Peyer's patch (tissue), 4 donors: ENCODE measurements at regions not wholly inside any gene's neighbourhood (a gene's known extent, or its start where the extent isn't known, plus 50 kb on each side); places are given as distances from the start of the nearest gene placed in this dataset.

Experiments
- DNase-seq, 3 donors: peaks; one replicate each; pipeline ENCODE4 v3.0.0-alpha.2; 2017 to 2019
- H3K27ac ChIP-seq, 4 donors: fragments of 200-600 bp; sonication (generic); one replicate each; pipeline ENCODE4 v1.5.1; 2016 to 2019
- H3K27me3 ChIP-seq, 2 donors: fragments of 200-600 bp; sonication (generic); one replicate each; pipeline ENCODE4 v1.5.1; 2019
- H3K36me3 ChIP-seq, 3 donors: fragments of 200-600 bp; sonication (generic); one replicate each; pipeline ENCODE4 v1.5.1; 2016 to 2019
- H3K4me1 ChIP-seq, 4 donors: fragments of 200-600 bp; sonication (generic); one replicate each; pipeline ENCODE4 v1.5.1; 2016 to 2019
- H3K4me3 ChIP-seq, 4 donors: fragments of 200-600 bp; sonication (generic); 1 replicate in 3 of 4; 2 replicates in 1 of 4; pipeline ENCODE4 v1.5.1; 2016 to 2019; ENCODE audit warnings: mild to moderate bottlenecking in 1 of 4
- H3K9me3 ChIP-seq, 4 donors: fragments of 200-600 bp; sonication (generic); one replicate each; pipeline ENCODE4 v1.5.1; 2016 to 2019; ENCODE audit warnings: mild to moderate bottlenecking in 1 of 4
- POLR2A ChIP-seq, 2 donors: fragments of 450-650 bp; IDR thresholded peaks; one replicate each; pipeline ENCODE4 v1.5.1; 2017; ENCODE audit warnings: antibody characterized with exemption in 2 of 2, mild to moderate bottlenecking in 2 of 2, moderate library complexity in 2 of 2
- TF ChIP-seq, protein P1 (sequence below), 6 experiments: fragments of 450-650 bp in 4 of 6; fragments of 200-600 bp in 2 of 6; sonication (generic) in 1 of 6; IDR thresholded peaks; one replicate each; pipeline ENCODE4 v1.5.1; 2017 to 2019; ENCODE audit warnings: antibody characterized with exemption in 6 of 6, mild to moderate bottlenecking in 3 of 6, moderate library complexity in 1 of 6

DNA sequence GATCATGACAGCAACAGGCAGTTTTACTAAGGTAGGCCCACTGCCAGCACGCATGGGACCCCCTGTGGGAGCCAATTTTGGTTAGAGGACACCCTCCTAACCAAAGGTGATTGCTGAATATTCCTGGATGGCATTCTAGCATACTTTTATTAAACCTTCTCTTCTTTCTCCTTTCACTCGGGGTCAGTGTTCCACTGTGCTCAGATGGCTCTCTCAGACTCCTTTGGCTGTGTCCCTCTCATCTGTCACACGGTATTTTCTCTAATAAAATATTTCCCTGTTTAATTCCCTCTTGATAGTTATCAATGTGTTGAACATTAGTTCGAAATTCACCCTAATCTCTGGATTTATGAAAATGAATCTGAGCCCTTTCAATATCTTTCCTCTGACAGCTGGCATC, 1315.3 kb downstream of the FSTL5 start:
- Histone ChIP-seq H3K27ac (no peak overlapping the region), H3K27me3 (no peaks in the 10 kb centered on the region), H3K36me3 (no peaks in the 10 kb centered on the region), H3K9me3 (no peaks in the 10 kb centered on the region), H3K4me1 (no peaks in the 10 kb centered on the region), H3K4me3 (no peak overlapping the region)
- no peak for DNase-seq
- no peak for TF ChIP-seq POLR2A (IDR thresholded peaks at IDR 0.05)
- TF ChIP-seq, protein P1, sequence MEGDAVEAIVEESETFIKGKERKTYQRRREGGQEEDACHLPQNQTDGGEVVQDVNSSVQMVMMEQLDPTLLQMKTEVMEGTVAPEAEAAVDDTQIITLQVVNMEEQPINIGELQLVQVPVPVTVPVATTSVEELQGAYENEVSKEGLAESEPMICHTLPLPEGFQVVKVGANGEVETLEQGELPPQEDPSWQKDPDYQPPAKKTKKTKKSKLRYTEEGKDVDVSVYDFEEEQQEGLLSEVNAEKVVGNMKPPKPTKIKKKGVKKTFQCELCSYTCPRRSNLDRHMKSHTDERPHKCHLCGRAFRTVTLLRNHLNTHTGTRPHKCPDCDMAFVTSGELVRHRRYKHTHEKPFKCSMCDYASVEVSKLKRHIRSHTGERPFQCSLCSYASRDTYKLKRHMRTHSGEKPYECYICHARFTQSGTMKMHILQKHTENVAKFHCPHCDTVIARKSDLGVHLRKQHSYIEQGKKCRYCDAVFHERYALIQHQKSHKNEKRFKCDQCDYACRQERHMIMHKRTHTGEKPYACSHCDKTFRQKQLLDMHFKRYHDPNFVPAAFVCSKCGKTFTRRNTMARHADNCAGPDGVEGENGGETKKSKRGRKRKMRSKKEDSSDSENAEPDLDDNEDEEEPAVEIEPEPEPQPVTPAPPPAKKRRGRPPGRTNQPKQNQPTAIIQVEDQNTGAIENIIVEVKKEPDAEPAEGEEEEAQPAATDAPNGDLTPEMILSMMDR (IDR thresholded peaks at IDR 0.05): no peak

DNA sequence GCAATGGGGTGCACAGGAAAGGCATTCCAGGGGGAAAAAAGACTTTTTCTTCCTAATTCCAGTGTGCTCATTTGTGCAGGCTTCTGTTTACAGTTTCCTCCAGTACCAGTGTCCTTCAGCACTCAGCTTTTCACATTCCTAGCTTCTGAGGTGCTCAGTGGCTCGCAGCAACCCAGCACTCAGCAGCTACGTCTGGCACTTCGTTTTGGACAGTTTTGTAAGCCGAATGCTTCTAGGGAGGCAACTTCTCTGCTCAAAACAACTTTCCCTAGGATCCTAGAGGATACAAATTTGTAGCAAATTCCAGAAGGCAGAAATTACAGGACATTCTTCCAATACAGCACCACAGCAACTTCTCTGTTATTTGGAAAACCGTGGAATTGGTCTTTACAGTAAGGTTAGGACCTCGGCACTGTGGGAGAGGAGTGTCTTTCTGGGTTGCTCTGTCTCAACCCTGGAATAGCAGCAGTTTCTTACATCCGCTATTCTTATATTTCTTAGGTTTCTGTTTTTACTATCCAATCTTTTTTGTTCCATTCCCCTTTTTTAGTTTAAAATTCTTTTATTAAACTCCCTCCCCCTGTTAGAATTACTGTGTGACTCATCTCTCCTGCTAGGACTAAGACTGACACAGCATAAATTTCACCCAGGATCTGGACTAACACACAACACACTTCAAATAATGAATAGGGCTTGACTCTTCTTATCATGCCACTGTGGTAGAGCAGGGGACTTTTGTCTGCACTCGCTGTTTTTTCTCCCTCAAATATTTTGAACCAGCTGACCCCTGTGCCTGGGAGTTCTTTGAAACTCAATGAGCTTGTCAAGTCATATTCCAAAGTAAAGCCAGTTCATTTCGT, 1314.7 kb downstream of the FSTL5 start:
- DNase-seq: no peak
- TF ChIP-seq POLR2A (IDR thresholded peaks at IDR 0.05): no peak
- H3K27ac ChIP-seq: no peak overlapping the region
- H3K9me3 ChIP-seq: no peaks in the 10 kb centered on the region
- H3K4me3 ChIP-seq: no peak overlapping the region
- H3K27me3 ChIP-seq: no peaks in the 10 kb centered on the region
- H3K36me3 ChIP-seq: no peaks in the 10 kb centered on the region
- H3K4me1 ChIP-seq: no peaks in the 10 kb centered on the region

DNA sequence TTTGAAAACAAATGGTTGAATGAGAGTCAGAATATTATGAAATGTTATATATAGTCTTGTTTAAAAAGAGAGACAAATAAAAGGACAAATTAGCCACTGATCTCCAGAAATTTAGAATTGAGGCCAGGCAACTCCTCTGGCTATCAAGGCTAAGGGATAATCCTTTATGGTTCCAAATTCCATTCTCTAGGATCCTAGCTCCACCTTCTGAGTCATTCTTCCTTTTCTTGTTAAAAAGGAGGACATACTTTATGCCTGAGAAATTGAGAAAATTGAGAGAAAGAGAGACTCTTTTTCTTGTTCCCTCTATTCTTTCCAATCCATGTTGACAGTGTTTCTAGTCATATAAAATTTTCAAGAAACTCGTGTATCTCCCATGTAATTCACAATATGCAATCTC, 1299.5 kb downstream of the FSTL5 start:
- no peaks in the 10 kb centered on the region for H3K27me3 ChIP-seq
- no peaks in the 10 kb centered on the region for H3K36me3 ChIP-seq
- no peak for DNase-seq
- no peaks in the 10 kb centered on the region for H3K9me3 ChIP-seq
- H3K4me1 ChIP-seq: no peaks in the 10 kb centered on the region
- no peak overlapping the region for H3K4me3 ChIP-seq
- TF ChIP-seq, protein P1 (IDR thresholded peaks at IDR 0.05): no peak
- no peak for TF ChIP-seq POLR2A (IDR thresholded peaks at IDR 0.05)
- no peak overlapping the region for H3K27ac ChIP-seq

DNA sequence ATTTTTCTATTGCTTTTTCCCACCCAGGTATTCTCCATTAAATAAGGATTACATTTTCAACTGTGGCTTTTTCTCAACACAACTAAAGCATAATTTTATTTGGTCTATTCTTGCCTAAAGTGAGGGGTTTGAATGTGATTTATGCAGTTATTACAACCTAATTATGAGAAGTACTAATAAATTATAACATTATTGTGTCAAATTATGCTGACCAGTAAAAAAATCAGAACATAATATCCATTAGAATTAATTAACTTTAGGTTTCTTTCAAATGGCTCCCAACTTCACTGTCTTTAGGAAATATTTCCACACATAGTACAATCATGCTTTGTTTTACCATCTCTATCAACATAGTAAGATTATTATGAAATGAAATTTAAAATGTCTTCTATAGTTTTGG, 1293.9 kb downstream of the FSTL5 start:
- H3K4me3 ChIP-seq: no peak overlapping the region
- H3K9me3 ChIP-seq: no peaks in the 10 kb centered on the region
- H3K36me3 ChIP-seq: no peaks in the 10 kb centered on the region
- H3K4me1 ChIP-seq: no peaks in the 10 kb centered on the region
- no peaks in the 10 kb centered on the region for H3K27me3 ChIP-seq
- no peak overlapping the region for H3K27ac ChIP-seq
- DNase-seq: no peak
- TF ChIP-seq, protein P1 (IDR thresholded peaks at IDR 0.05): no peak
- no peak for TF ChIP-seq POLR2A (IDR thresholded peaks at IDR 0.05)

DNA sequence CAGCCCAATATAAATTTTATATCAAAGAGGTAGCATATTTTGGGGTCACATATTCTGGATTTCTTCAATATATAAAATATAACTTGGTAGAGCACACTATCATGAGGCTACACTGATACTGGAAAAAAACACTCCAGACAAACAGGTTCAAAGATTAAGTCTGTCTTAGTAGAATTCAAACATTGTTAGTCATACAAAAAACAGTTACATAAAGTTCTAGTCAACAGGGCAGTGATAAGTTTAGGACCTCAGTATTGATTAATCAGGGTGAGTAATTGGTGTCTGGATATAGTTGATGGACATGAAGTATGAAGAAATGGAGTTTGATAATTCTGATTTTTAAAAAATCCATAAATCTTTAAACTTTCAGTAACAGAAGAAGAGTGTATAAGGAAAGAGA, 1291.3 kb downstream of the FSTL5 start:
- TF ChIP-seq, protein P1 (IDR thresholded peaks at IDR 0.05): no peak
- no peak for TF ChIP-seq POLR2A (IDR thresholded peaks at IDR 0.05)
- H3K36me3 ChIP-seq: no peaks in the 10 kb centered on the region
- H3K4me3 ChIP-seq: no peak overlapping the region
- no peak for DNase-seq
- H3K27ac ChIP-seq: no peak overlapping the region
- no peaks in the 10 kb centered on the region for H3K27me3 ChIP-seq
- H3K4me1 ChIP-seq: no peaks in the 10 kb centered on the region
- no peaks in the 10 kb centered on the region for H3K9me3 ChIP-seq

DNA sequence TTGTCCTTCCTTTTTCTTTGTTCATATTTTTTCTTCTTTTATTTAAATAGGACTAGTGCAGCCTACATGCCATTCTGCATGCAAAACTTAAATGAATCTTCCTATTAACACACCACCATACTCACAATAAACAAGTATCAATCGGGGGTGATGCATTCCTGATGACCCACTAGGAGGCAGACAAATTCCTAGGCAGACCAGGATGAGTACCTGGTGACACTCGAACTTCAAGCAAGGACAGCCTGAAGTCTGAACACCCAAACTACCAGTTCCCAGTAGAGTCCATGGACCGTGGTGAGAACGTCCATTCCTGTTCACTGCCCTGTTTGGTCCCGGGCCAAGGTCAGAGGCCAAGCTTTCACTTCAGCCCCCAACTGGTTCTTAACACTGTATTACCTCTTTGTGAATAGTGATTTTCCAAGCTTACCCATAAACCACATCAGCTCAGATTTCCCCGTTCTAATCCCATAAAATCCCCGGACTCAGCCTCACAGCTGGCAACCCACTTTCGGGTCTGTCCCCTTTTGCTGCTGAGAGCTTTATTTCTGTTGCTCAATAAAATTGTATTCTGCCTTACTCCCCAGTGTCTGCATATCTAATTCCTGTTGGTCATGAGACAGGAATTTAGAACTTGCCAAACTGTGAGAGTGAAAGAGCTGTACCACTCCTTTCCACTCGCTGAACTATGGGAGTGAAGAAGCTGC, 1286.6 kb downstream of the FSTL5 start:
- Histone ChIP-seq H3K4me1 (no peaks in the 10 kb centered on the region), H3K4me3 (no peak overlapping the region), H3K9me3 (no peaks in the 10 kb centered on the region), H3K27me3 (no peaks in the 10 kb centered on the region), H3K36me3 (no peaks in the 10 kb centered on the region), H3K27ac (no peak overlapping the region)
- DNase-seq: no peak
- TF ChIP-seq POLR2A (IDR thresholded peaks at IDR 0.05): no peak
- TF ChIP-seq, protein P1 (IDR thresholded peaks at IDR 0.05): no peak
